ENCODE measurements at regions not wholly inside any gene's neighbourhood (a gene's known extent, or its start where the extent isn't known, plus 50 kb on each side); places are given as distances from the start of the nearest gene placed in this dataset.

- Histone ChIP-seq H3K4me1 (peaks cover 3 to 14% of the 10 kb centered on the region in 2 donors), H3K36me3 (no peaks in the 10 kb centered on the region), H3K9me3 (no peaks in the 10 kb centered on the region), H3K4me3 (no peak overlapping the region), H3K27me3 (no peaks in the 10 kb centered on the region), H3K27ac (peak overlapping the region; percentile 60 to 65)
- intact Hi-C loops (cut with DNase I) = loop anchor here (1.0 to 5.0 kb wide), 2 partner anchors 77 to 196 kb away; no protein-coding TSS in a partner anchor
- DNase-seq (ENCODE audit: low spot score in 2 of 2) = no peak
- TF ChIP-seq CTCF (IDR thresholded peaks at IDR 0.05) = no peak
Measured at GRCh38 chr11:115699733-115700132, 195.5 kb upstream of the CADM1 start.

- H3K36me3 ChIP-seq = no peaks in the 10 kb centered on the region
- H3K4me1 ChIP-seq = peaks cover 3 to 14% of the 10 kb centered on the region in 2 donors
- DNase-seq (ENCODE audit: low spot score in 2 of 2) = no peak
- no peak for TF ChIP-seq CTCF (IDR thresholded peaks at IDR 0.05)
- no peak overlapping the region for H3K4me3 ChIP-seq
- intact Hi-C loops (cut with DNase I) = loop anchor here (5.0 kb wide), 1 partner anchor 77 kb away; no protein-coding TSS in a partner anchor
- no peaks in the 10 kb centered on the region for H3K27me3 ChIP-seq
- H3K27ac ChIP-seq = peak overlapping the region; percentile 60 to 65
- no peaks in the 10 kb centered on the region for H3K9me3 ChIP-seq
Measured at GRCh38 chr11:115699326-115699725, 195.1 kb upstream of the CADM1 start.

- Histone ChIP-seq H3K27ac (no peak overlapping the region), H3K27me3 (no peaks in the 10 kb centered on the region), H3K4me1 (peaks cover 3 to 14% of the 10 kb centered on the region in 2 donors), H3K9me3 (no peaks in the 10 kb centered on the region), H3K36me3 (no peaks in the 10 kb centered on the region), H3K4me3 (no peak overlapping the region)
- intact Hi-C loops (cut with DNase I) = loop anchor here (5.0 kb wide), 1 partner anchor 76 kb away; no protein-coding TSS in a partner anchor
- no peak for DNase-seq (ENCODE audit: low spot score in 2 of 2)
- no peak for TF ChIP-seq CTCF (IDR thresholded peaks at IDR 0.05)
Measured at GRCh38 chr11:115698243-115698642, 194.0 kb upstream of the CADM1 start.

GRCh38 chr11:115696563-115696962, 192.3 kb upstream of the CADM1 start:
- Histone ChIP-seq H3K4me1 (peaks cover 3 to 14% of the 10 kb centered on the region in 2 donors), H3K36me3 (no peaks in the 10 kb centered on the region), H3K9me3 (no peaks in the 10 kb centered on the region), H3K27me3 (no peaks in the 10 kb centered on the region), H3K27ac (peak overlapping the region in 1 of 2 donors; percentile 2), H3K4me3 (no peak overlapping the region)
- no peak for DNase-seq (ENCODE audit: low spot score in 2 of 2)
- intact Hi-C loops (cut with DNase I) = loop anchor here (5.0 kb wide), 1 partner anchor 74 kb away; no protein-coding TSS in a partner anchor
- TF ChIP-seq CTCF (IDR thresholded peaks at IDR 0.05) = no peak

GRCh38 chr11:115695677-115696364, 191.6 kb upstream of the CADM1 start:
- Histone ChIP-seq H3K4me3 (no peak overlapping the region), H3K4me1 (peaks cover 3 to 14% of the 10 kb centered on the region in 2 donors), H3K9me3 (no peaks in the 10 kb centered on the region), H3K27ac (no peak overlapping the region), H3K27me3 (no peaks in the 10 kb centered on the region), H3K36me3 (no peaks in the 10 kb centered on the region)
- TF ChIP-seq CTCF (IDR thresholded peaks at IDR 0.05) = no peak
- DNase-seq (ENCODE audit: low spot score in 2 of 2) = no peak
- intact Hi-C loops (cut with DNase I) = loop anchor here (5.0 kb wide), 1 partner anchor 74 kb away; no protein-coding TSS in a partner anchor
